HepG2 (cell line): ENCODE measurements at regions not wholly inside any gene's neighbourhood (a gene's known extent, or its start where the extent isn't known, plus 50 kb on each side); places are given as distances from the start of the nearest gene placed in this dataset.

Experiments used
- ATAC-seq: fragments of 200-7000 bp; cut with Tn5 transposase; 3 replicates; pipeline ENCODE4 v1.9.1; 2020; ENCODE audit warnings: mild to moderate bottlenecking, moderate library complexity
- BruUV-seq: library from RNA; stranded (reverse); fragments of 400-500 nt; replicated peaks from 2 replicates; lab custom pipeline; 2021; lab: Mats Ljungman, UMichigan
- CTCF ChIA-PET: fragments of 300-600 bp; formaldehyde crosslinking; extraction: SDS; loops from one replicate; lab custom pipeline; 2021; ENCODE audit warnings: low total read pairs, inconsistent platforms, low intra/inter-chr PET ratio; lab: Yijun Ruan, JAX
- POLR2A ChIA-PET: fragments of 350-600 bp; sonication (Branson Sonifier 250); formaldehyde crosslinking; loops from one replicate; lab custom pipeline; 2020; ENCODE audit warnings: antibody characterized with exemption, inconsistent platforms; lab: Yijun Ruan, JAX
- DNase-seq: peaks from one replicate; pipeline ENCODE4 v3.0.0-alpha.2; 2015; ENCODE audit warnings: low spot score
- FAIRE-seq: peaks from 3 replicates; lab custom pipeline; 2011; peaks lifted over from hg19 to GRCh38; lab: Jason Lieb, UNC
- H2AFZ ChIP-seq: one replicate; pipeline ENCODE4 v1.6.1; 2011; ENCODE audit warnings: low read length, inconsistent platforms
- H3K27ac ChIP-seq: fragments of 300-600 bp; 3 replicates; pipeline ENCODE4 v1.8.0; 2011; ENCODE audit warnings: mixed run types, mild to moderate bottlenecking, mixed read lengths, low read length, inconsistent platforms; ENCODE audit not compliant: insufficient read depth; ENCODE audit errors: extremely low read length
- H3K27me3 ChIP-seq, 2 experiments: fragments of 200-600 bp in 1 of 2; 2 replicates in 1 of 2; 3 replicates in 1 of 2; pipeline versions ENCODE4 v1.6.0 to v1.8.0; 2011; ENCODE audit warnings: low read length in 2 of 2, mild to moderate bottlenecking in 2 of 2, moderate library complexity in 2 of 2, inconsistent platforms in 1 of 2; ENCODE audit not compliant: insufficient read depth in 2 of 2, control insufficient read depth in 1 of 2
- H3K36me3 ChIP-seq, 2 experiments: fragments of 200-600 bp in 1 of 2; replicated peaks in 1 of 2; 2 replicates in 1 of 2; 3 replicates in 1 of 2; pipeline versions ENCODE4 v1.5.1 to v1.8.0; 2011; ENCODE audit warnings: low read length in 2 of 2, inconsistent platforms in 1 of 2; ENCODE audit not compliant: insufficient read depth in 2 of 2, control insufficient read depth in 1 of 2
- H3K4me1 ChIP-seq: 2 replicates; pipeline ENCODE4 v1.5.1; 2012; ENCODE audit warnings: low read length, inconsistent platforms; ENCODE audit not compliant: insufficient read depth
- H3K4me2 ChIP-seq: 2 replicates; pipeline ENCODE4 v1.6.0; 2011; ENCODE audit warnings: low read depth, low read length, inconsistent platforms
- H3K4me3 ChIP-seq, 3 experiments: fragments of 200-600 bp in 1 of 3; sonication (generic), shearing (Covaris generic) in 1 of 3; replicated peaks in 1 of 3; 2 replicates each; pipeline ENCODE4 v1.5.1; 2011 to 2016; ENCODE audit warnings: low read length in 3 of 3, inconsistent platforms in 2 of 3, low read depth in 2 of 3, mild to moderate bottlenecking in 2 of 3, control low read depth in 1 of 3, mixed read lengths in 1 of 3; ENCODE audit not compliant: insufficient read depth in 1 of 3
- H3K79me2 ChIP-seq: one replicate; pipeline ENCODE4 v1.6.1; 2011; ENCODE audit warnings: low read length, inconsistent platforms; ENCODE audit not compliant: insufficient read depth
- H3K9ac ChIP-seq: 2 replicates; pipeline ENCODE4 v1.6.0; 2011; ENCODE audit warnings: mild to moderate bottlenecking, low read depth, low read length, inconsistent platforms; ENCODE audit not compliant: insufficient read depth
- H3K9me3 ChIP-seq: 2 replicates; pipeline ENCODE4 v1.5.1; 2012; ENCODE audit warnings: mild to moderate bottlenecking, low read length
- H4K20me1 ChIP-seq: 2 replicates; pipeline ENCODE4 v1.6.0; 2011; ENCODE audit warnings: inconsistent platforms, mild to moderate bottlenecking, low read length, moderate library complexity; ENCODE audit not compliant: insufficient read depth
- ARNT2 ChIP-seq: sonication (generic); formaldehyde crosslinking; IDR thresholded peaks from 2 replicates; pipeline ENCODE4 v1.8.0; 2022; ENCODE audit warnings: mild to moderate bottlenecking, low read depth, missing genetic modification reagents, moderate library complexity
- CBX1 ChIP-seq: IDR thresholded peaks from one replicate; pipeline ENCODE4 v1.6.1; 2016; ENCODE audit warnings: antibody characterized with exemption, low read depth
- CEBPZ ChIP-seq: IDR thresholded peaks from 2 replicates; pipeline ENCODE4 v1.6.1; 2012; ENCODE audit warnings: low read length, improper control_type of control experiment
- DBP ChIP-seq: sonication (generic); formaldehyde crosslinking; IDR thresholded peaks from 2 replicates; pipeline ENCODE4 v1.4.0; 2020; ENCODE audit warnings: missing genetic modification reagents; ENCODE audit errors: not compliant biosample characterization
- ELK4 ChIP-seq: sonication (generic); formaldehyde crosslinking; IDR thresholded peaks from 2 replicates; pipeline ENCODE4 v1.9.0; 2021; ENCODE audit warnings: missing genetic modification reagents, borderline replicate concordance
- LBX2 ChIP-seq: sonication (generic); formaldehyde crosslinking; IDR thresholded peaks from 2 replicates; pipeline ENCODE4 v1.5.0; 2020; ENCODE audit warnings: missing genetic modification reagents, mild to moderate bottlenecking, borderline replicate concordance
- STAG1 ChIP-seq: sonication (generic); formaldehyde crosslinking; IDR thresholded peaks from 2 replicates; pipeline ENCODE4 v1.4.0; 2020; ENCODE audit warnings: missing genetic modification reagents
- TBL1XR1 ChIP-seq: fragments of 150-350 bp; IDR thresholded peaks from 2 replicates; pipeline ENCODE4 v1.6.1; 2014; ENCODE audit warnings: borderline replicate concordance, low read length; ENCODE audit not compliant: partially characterized antibody
- TBX2 ChIP-seq: sonication (generic); formaldehyde crosslinking; IDR thresholded peaks from 2 replicates; pipeline ENCODE4 v1.5.0; 2020; ENCODE audit warnings: missing genetic modification reagents, mild to moderate bottlenecking, borderline replicate concordance
- ZNF33A ChIP-seq: sonication (generic); formaldehyde crosslinking; IDR thresholded peaks from 2 replicates; pipeline ENCODE4 v1.5.1; 2020; ENCODE audit warnings: missing genetic modification reagents, mild to moderate bottlenecking, moderate library complexity, borderline replicate concordance
- WGBS: methylation state at CpG from one replicate; pipeline ENCODE4 v1.1.6; 2017; ENCODE audit warnings: low lambda C conversion rate; 5-methylcytosine and 5-hydroxymethylcytosine counted together
- in situ Hi-C: cut with HindIII; loops from 2 replicates; pipeline ENCODE4 v1.10.0; 2017; ENCODE audit warnings: low pct_unique_long_range_greater_than_20kb; ENCODE audit not compliant: extremely low pct_ligation_motif_present
- intact Hi-C: fragments of 100-400 bp; cut with micrococcal nuclease; formaldehyde crosslinking; loops from one replicate; pipeline ENCODE4 v1.10.0; 2022; ENCODE audit not compliant: unreplicated experiment

- no TSS peak for BruUV-seq
- Histone ChIP-seq H3K9ac (no peak overlapping the region), H4K20me1 (no peaks in the 10 kb centered on the region), H3K27me3 (no peaks in the 10 kb centered on the region), H3K27ac (no peak overlapping the region), H3K4me2 (no peak overlapping the region), H3K79me2 (no peaks in the 10 kb centered on the region), H3K4me3 (no peak overlapping the region), H3K36me3 (no peaks in the 10 kb centered on the region), H3K9me3 (peaks cover 7% of the 10 kb centered on the region), H2AFZ (no peak overlapping the region), H3K4me1 (no peaks in the 10 kb centered on the region)
- WGBS = 12% methylated on average over 13 of the region's 13 CpGs
- intact Hi-C loops (no loop called here), in situ Hi-C loops (no loop called here)
- FAIRE-seq = no peak
- TF ChIP-seq ZNF33A (CRISPR knock-in tag) (no peak), DBP (CRISPR knock-in tag) (no peak), ELK4 (CRISPR knock-in tag) (no peak), STAG1 (CRISPR knock-in tag) (no peak), TBX2 (CRISPR knock-in tag) (no peak), CBX1 (no peak), TBL1XR1 (no peak), CEBPZ (no peak), LBX2 (CRISPR knock-in tag) (no peak), ARNT2 (CRISPR knock-in tag) (no peak)
- DNase-seq = no peak
- ChIA-PET POLR2A (no interaction called here), CTCF (no interaction called here)
- ATAC-seq = no peak
These were observed 100.4 kb upstream of the GLI3 start for GRCh38 chr7:42337225-42337905.
